GM21515 (cell line): ENCODE measurements at regions not wholly inside any gene's neighbourhood (a gene's known extent, or its start where the extent isn't known, plus 50 kb on each side); places are given as distances from the start of the nearest gene placed in this dataset.
"Not testable (repeated sequence)": the region's sequence is repeated elsewhere in the genome, so short reads cannot be mapped to it uniquely, and the experiment has no call there.

Source experiments
- ATAC-seq: cut with Tn5 transposase; IDR thresholded peaks from one replicate; pipeline ENCODE4 v1.9.1; 2021; ENCODE audit not compliant: unreplicated experiment

DNA sequence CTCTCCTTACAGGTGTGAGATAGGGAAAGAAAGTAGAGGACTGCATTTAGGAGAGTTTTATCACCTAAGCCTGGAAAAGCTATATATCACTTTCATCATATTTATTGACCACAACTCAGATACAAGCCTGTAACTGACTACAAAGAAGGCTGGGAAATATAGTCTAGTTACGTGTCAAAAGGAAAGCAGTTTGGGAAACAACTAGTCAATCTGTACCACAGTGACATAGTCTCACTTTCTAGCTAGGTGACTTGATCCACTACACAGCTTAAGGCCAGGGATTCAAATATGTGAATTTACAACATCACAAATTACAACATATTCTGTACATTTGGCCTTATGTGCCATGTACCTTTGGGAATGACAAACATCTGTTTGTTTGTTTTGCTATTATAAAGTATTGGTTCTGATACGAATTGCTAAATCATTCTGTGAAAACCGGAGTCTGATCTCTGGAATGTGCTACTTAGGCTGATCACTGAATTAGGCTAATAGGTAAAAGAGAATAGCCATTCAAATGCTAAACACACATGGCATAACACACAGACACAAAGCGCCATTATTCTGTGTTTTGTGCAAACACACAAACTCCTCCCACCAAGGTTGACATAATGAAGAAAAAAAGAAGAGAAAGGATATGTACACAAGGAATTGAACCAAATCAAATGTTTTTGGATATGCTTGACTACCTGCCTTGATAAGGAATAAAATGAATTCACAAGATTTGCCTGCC is 279.8 kb downstream of the DUSP6 start:
- no peak for ATAC-seq

DNA sequence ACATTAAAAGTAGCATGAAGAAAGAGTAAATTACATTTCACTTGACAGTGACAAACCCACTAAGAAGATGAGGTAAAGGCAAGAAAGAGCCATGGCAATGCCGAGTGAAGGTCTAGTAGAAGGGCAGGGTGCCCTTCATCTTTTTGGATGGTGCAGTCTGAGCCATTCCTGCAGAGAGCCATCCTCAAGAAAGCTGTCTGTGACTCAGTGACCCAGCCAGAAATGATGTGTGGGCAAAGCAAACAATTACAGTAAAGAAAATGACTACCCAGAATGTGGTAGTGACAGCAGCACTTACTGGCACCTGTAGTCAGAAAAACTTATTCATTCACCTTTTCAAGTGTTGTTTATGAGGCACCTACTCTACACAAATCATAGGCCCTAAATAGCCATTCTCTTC is 281.7 kb downstream of the DUSP6 start:
- ATAC-seq, result no peak

GRCh38 chr12:89069431-89069830 is 282.9 kb downstream of the DUSP6 start:
- no peak for ATAC-seq

DNA sequence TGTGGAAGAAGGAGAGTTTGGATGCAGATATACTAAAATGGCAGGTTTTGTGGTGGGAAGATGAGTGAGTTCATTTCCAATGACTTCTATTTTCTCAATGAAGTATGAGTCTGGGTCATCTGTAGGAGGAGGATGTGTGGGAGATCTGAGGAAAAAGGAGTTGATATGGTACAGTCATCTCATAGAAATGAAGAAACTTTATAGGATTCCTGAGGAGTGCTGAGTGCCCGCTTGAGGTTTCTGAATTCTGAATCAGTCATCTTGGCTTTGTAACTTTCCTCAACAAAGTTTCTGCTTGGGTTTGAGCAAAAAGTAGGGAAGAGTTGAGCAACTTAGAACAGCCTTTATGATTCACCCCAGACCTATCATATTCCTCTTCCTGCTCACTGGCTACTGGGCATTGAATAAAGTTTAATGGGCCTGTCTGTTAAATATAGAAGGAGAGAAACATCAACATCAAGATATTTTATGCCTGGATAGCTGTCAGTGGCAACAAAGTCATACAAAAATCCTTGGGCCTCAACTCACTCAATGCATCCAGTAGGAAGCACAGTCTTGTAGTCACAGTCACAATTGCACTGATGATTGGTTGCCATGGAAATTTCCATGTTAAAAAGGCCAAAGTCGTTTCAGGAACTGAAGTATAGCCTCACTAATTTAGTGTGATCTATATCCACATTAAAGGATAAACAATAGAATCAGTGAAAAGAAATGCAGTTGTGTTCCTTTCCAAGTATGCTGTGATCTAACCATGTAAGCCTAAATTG is 284.7 kb downstream of the DUSP6 start:
- no peak for ATAC-seq

DNA sequence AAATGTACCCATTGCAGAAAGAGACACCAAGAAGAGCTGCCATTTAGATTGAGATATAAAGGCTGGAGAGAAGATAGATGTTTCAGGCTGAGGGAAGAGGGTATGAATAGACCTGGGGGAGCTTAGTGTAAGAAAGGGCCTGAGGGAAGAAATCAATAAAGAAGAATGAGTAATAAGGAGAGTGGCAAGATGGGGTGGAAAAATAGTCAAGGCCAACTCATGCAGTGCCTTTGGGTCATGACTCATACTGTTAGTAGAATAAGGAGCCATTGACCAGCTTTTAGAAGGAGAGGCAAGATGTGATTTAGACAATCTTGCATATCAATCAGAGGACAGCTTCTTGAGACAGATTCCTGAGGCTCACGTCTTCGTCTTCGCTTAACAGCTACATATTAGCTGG is 287.5 kb downstream of the DUSP6 start:
- no peak for ATAC-seq

GRCh38 chr12:89064151-89064550 is 288.1 kb downstream of the DUSP6 start:
- no peak for ATAC-seq

DNA sequence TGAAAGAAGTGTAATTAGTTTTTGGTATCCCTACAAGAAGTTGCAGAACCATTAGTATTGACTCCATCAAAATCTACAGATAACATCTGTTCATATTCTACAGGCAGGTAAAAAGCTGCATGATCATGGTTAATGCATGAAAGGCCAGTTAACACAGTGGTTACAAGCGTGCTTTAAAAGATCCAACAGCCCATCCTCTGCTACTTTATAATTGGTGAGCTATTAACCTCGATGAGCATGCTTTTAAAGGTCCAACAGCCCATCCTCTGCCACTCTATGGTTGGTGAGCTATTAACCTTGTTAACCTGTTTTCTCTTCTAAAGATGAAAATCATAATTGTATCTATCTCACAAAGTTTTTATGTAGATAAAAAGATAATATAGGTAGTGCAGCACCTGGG is 289.3 kb downstream of the DUSP6 start:
- ATAC-seq, result no peak

- no peak for ATAC-seq
These were observed 292.4 kb downstream of the DUSP6 start for GRCh38 chr12:89059721-89060541.

DNA sequence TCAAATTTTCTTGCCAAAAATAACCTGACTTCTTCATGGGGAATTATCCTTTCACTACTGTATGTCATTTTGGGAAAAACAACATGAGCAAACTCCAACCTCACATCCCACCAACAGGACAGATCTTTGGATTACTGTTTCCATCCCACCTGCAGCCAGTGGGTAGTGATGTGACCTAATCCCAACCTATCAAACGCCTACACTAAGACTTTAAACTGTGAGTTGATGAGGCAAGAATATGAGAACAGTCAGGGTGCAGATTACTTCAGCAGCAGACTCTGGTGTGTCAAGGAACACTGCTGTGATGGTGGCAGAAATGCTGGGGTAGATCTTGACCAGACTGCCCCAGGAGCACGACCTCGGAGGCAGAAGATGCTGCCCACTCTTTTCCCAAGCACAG is 293.2 kb downstream of the DUSP6 start:
- no peak for ATAC-seq

GRCh38 chr12:89058402-89058801 is 293.9 kb downstream of the DUSP6 start:
- no peak for ATAC-seq

DNA sequence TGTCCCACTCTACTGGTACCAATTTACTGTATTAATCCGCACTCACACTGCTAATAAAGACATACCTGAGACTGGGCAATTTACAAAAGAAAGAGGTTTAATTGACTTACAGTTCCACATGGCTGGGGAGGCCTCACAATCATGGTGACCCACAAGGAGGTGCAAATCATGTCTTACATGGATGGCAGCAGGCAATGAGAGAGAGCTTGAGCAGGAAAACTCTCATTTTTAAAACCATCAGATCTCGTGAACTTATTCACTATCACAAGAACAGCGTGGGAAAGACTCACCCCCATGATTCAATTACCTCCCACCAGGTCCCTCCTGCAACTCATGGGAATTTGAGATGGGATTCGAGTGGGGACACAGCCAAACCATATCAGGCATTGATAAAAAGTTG is 298.5 kb downstream of the DUSP6 start:
- ATAC-seq, result not testable (repeated sequence)

DNA sequence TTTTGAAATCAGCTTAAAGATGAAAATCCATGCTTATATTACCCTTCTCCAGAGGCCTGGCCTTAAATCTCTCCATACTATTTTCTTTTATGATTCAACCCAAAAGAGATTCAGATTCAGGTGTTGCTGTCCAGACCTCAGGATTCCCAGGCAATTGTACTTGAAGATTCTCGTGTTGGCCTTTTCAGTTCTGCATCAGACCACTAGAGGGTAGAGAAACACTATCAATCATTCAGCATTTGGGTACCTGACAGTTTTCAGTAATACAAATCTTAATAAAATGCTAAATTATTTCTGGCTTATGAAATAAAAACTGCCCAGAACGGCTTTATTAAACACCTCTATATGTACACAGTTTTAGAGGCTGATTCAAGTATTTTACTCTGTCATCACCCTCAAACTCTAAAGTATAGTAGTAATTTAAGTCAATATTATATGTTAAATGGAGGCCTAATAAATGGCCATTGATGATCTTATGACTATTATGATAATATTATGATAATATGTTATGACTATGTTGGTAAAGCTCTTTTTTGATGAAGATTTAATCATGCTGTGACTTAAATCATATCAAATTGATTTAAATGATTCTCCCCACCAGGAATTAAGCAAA is 301.1 kb downstream of the DUSP6 start:
- ATAC-seq, result peak; percentile 64

- ATAC-seq, result no peak
These were observed 304.4 kb downstream of the DUSP6 start for GRCh38 chr12:89047856-89048418.

DNA sequence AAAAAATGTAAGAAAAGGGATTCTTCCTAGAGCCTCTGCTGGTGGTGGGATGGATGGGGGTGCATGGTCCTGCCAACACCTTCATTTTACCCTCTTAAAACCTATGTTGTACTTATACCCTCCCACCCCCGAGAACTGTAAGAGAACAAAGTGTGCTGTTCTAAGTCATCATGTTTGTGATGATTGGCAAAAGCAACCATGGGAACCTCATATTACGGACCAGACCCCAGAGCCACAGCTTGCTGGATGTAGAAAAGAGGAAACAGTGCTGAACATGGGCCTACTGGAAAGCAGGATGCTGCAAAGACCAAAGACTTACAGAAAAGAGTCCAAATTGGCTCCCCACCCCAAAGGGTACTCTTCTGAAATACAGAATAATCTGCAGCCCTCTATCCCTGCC is 311.2 kb downstream of the DUSP6 start:
- ATAC-seq, result no peak

DNA sequence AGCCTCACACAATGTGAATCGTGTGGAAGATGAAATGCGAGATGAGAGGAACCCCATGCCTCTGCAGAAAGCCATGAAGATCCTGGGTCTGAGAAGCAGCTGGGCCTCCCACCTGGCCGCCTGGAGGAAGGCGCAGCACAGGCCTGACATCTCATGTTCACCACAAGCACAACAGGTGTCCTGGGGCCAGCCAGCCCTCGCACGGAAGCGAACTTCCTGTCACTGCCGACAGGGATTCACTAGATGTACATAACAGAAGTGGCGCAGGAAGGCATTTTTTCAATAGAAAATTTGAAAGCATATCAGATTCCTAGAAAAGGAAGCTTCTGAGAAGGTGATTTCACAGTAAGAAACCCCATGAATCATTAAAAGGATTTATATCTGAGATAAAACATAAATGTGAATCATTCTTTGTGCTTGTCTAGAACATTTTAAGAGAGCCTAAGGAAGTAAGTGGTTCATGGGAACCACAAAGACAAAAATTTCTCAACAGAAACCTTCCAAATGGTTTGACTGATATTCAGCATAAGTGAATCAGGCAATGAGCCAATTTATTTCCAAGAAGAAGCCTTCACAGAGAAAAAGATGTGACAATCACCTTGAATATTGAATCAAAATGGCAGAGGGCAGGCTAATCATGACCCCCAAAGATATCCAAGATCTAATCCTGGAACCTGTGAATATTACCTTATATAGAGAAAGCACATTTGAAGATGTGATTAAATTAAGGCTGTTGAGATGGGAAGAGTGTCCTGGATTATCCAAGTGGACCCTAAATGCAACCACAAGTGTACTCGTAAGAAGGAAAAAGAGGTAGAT is 311.9 kb downstream of the DUSP6 start:
- peak; percentile 99 for ATAC-seq

GRCh38 chr12:89038831-89039512 is 313.3 kb downstream of the DUSP6 start:
- no peak for ATAC-seq

GRCh38 chr12:89033062-89033461 is 319.2 kb downstream of the DUSP6 start:
- no peak for ATAC-seq

DNA sequence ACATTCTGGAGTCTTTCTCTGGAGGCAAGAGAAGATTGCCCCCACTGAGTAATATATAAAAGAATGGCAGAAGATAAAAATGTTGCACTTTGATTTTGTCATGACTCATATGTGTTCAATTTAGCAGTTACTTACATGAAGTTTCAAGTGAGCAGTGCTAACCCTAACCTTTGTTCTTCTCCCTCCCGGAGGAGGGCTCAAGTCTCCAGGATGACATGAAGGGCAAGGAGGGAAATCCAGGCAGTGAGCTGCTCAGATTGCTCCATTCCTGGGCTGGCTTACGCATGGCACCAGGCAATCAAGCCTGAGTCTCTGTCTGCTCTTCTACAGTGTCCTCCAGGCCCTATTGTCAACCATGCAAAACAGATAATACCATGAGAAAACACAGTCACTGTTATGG is 322.3 kb downstream of the DUSP6 start:
- no peak for ATAC-seq

DNA sequence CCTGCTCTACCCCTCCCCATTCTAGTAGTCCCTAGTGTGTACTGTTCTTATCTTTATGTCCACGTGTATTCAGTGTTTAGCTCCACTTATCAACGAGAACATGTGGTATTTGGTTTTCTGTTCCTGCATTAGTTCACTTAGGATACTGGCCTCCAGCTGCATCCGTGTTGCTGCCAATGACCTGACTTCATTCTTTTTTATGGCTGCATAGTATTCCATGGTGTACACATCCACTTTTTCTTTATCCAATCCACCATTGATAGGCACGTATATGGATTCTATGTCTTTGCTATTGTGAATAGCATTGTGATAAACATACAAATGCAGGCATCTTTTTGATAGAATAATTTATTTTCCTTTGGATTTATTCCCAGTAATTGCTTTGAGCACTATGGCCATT is 327.7 kb downstream of the DUSP6 start:
- no peak for ATAC-seq

DNA sequence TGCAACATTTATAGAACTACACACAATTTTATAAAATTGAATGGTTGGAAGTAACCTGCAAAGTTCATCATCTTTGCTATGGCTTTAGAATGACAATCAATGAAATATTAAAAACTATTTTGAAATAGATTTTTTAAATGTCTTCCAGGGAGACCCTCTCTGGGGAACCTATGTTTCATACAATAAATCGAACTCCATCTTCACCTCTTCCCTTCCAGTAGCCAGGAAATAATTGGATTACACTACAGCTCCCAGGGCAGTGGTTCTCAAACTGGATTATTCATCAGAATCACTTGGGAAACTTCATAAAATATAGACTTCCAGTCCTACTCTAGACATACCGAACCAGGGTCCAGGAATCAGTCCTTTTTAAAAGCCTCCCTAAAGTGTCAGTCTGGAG is 328.4 kb downstream of the DUSP6 start:
- no peak for ATAC-seq
